ENCODE measurements at regions not wholly inside any gene's neighbourhood (a gene's known extent, or its start where the extent isn't known, plus 50 kb on each side); places are given as distances from the start of the nearest gene placed in this dataset.

- no peak for TF ChIP-seq CTCF (IDR thresholded peaks at IDR 0.05 in 4 of 5, conservative IDR thresholded peaks at IDR 0.05 in 1 of 5)
- no peak for TF ChIP-seq POLR2A (IDR thresholded peaks at IDR 0.05)
Measured at GRCh38 chr21:16837721-16838120, 675.1 kb upstream of the CXADR start.

Measured in gastrocnemius medialis (tissue), 4 donors.